ENCODE measurements at regions not wholly inside any gene's neighbourhood (a gene's known extent, or its start where the extent isn't known, plus 50 kb on each side); places are given as distances from the start of the nearest gene placed in this dataset.

- H4K5ac ChIP-seq (ENCODE audit: insufficient read length, low read depth, low read length): no peak overlapping the region
- H3K18ac ChIP-seq (ENCODE audit: insufficient read length, low read depth, low read length): no peak overlapping the region
- H3K27me3 Mint-ChIP-seq (ENCODE audit: low read depth): no peaks in the 10 kb centered on the region
- no peaks in the 10 kb centered on the region for H3K9me3 ChIP-seq (ENCODE audit: control insufficient read depth, low read depth, low read length)
- no peak overlapping the region for H3K56ac ChIP-seq (ENCODE audit: insufficient read length, low read depth, low read length)
- no peak overlapping the region for H3K4ac ChIP-seq (ENCODE audit: low read depth, low read length)
- H3K4me2 ChIP-seq (ENCODE audit: insufficient read depth, insufficient read length, low read length): no peak overlapping the region
- no peak for TF ChIP-seq CTCF (conservative IDR thresholded peaks at IDR 0.05)
- no peak overlapping the region for H3K9ac ChIP-seq (ENCODE audit: extremely low read depth, insufficient read length, low read length)
- DNase-seq: no peak
- H3K9me3 Mint-ChIP-seq: peaks cover 17 to 23% of the 10 kb centered on the region in 2 experiments
- H3K79me1 ChIP-seq (ENCODE audit: insufficient read depth, low read depth, low read length, poor library complexity, severe bottlenecking): no peaks in the 10 kb centered on the region
- H3K4me1 ChIP-seq (ENCODE audit: insufficient read depth, low read length): no peaks in the 10 kb centered on the region; the same call in 1 of the 2 replicates
- no peak overlapping the region for H4K91ac ChIP-seq (ENCODE audit: insufficient read length, low read depth, low read length)
- H3K4me1 Mint-ChIP-seq: peaks cover 14 to 17% of the 10 kb centered on the region in 2 experiments
- no peak overlapping the region for H2BK20ac ChIP-seq (ENCODE audit: low read depth, low read length, poor library complexity, severe bottlenecking)
- no peak overlapping the region for H3K27ac Mint-ChIP-seq
- H3K79me2 ChIP-seq (ENCODE audit: insufficient read depth, low read length): no peaks in the 10 kb centered on the region
- no peaks in the 10 kb centered on the region for H3K27me3 ChIP-seq (ENCODE audit: insufficient read depth, low read length)
- no peak overlapping the region for H2BK5ac ChIP-seq (ENCODE audit: insufficient read length, low read length)
- no peak overlapping the region for H2BK15ac ChIP-seq (ENCODE audit: low read depth, low read length)
- no peak overlapping the region for H4K8ac ChIP-seq (replicated peaks; ENCODE audit: insufficient read length, low read depth, low read length)
- H3K4me3 Mint-ChIP-seq: no peak overlapping the region
- H3K23me2 ChIP-seq (ENCODE audit: insufficient read length, low read depth, low read length, poor library complexity, severe bottlenecking): no peaks in the 10 kb centered on the region
- no peak overlapping the region for H2BK120ac ChIP-seq (ENCODE audit: low read depth, low read length, poor library complexity, severe bottlenecking)
- H2BK12ac ChIP-seq (ENCODE audit: insufficient read length, low read depth, low read length): no peak overlapping the region
- peaks cover 17 to 38% (median 23%) of the 10 kb centered on the region in 3 experiments for H3K36me3 Mint-ChIP-seq (ENCODE audit: insufficient read depth in 1 of 3, low read depth in 3 of 3)
- H3T11ph ChIP-seq (ENCODE audit: low read length): no peak overlapping the region
- no peak overlapping the region for H2AK5ac ChIP-seq (ENCODE audit: insufficient read length, low read length)
- H4K20me1 ChIP-seq (ENCODE audit: control insufficient read depth, insufficient read depth, insufficient read length): no peaks in the 10 kb centered on the region
- no CpG with 5 or more reads among the region's 3 CpGs for WGBS (ENCODE audit: extremely low coverage, insufficient read length, low lambda C conversion rate)
- H2AFZ ChIP-seq (ENCODE audit: low read length): no peak overlapping the region
- no peak overlapping the region for H3K14ac ChIP-seq (ENCODE audit: insufficient read depth, low read length)
- H3K23ac ChIP-seq (ENCODE audit: insufficient read length, low read depth, low read length): no peak overlapping the region
- no peak overlapping the region for H3K27ac ChIP-seq (ENCODE audit: insufficient read length, low read depth, low read length)
Measured at GRCh38 chr4:86416081-86416480, 56.2 kb upstream of the MAPK10 start.

Data from H9 (cell line).